WTC11 (cell line): ENCODE measurements at regions not wholly inside any gene's neighbourhood (a gene's known extent, or its start where the extent isn't known, plus 50 kb on each side); places are given as distances from the start of the nearest gene placed in this dataset.

Source experiments
- CREB1 ChIP-seq: sonication (generic); formaldehyde crosslinking; IDR thresholded peaks from 2 replicates; pipeline ENCODE4 v1.8.0; 2023; ENCODE audit warnings: mild to moderate bottlenecking, missing genetic modification reagents
- CTCF ChIP-seq: fragments of 200-600 bp; IDR thresholded peaks from 2 replicates; pipeline ENCODE4 v1.8.0; 2022; ENCODE audit warnings: antibody characterized with exemption
- PRRX2 ChIP-seq: fragments of 250-450 bp; sonication (Bioruptor Pico); IDR thresholded peaks from 2 replicates; pipeline ENCODE4 v1.8.0; 2021; ENCODE audit warnings: mild to moderate bottlenecking
- SMAD4 ChIP-seq: sonication (generic); formaldehyde crosslinking; IDR thresholded peaks from 2 replicates; pipeline ENCODE4 v1.8.0; 2022; ENCODE audit warnings: mild to moderate bottlenecking, missing genetic modification reagents
- ZBTB21 ChIP-seq: sonication (generic); formaldehyde crosslinking; IDR thresholded peaks from 2 replicates; pipeline ENCODE4 v1.8.1; 2023; ENCODE audit warnings: mild to moderate bottlenecking, missing genetic modification reagents, borderline replicate concordance
- ZBTB43 ChIP-seq: sonication (generic); formaldehyde crosslinking; IDR thresholded peaks from 2 replicates; pipeline ENCODE4 v1.8.1; 2023; ENCODE audit warnings: mild to moderate bottlenecking, missing genetic modification reagents
- ZMAT4 ChIP-seq: fragments of 250-450 bp; sonication (Bioruptor Pico); IDR thresholded peaks from 2 replicates; pipeline ENCODE4 v1.9.0; 2021; ENCODE audit warnings: mild to moderate bottlenecking
- ZNF263 ChIP-seq: sonication (generic); formaldehyde crosslinking; IDR thresholded peaks from 2 replicates; pipeline ENCODE4 v1.8.1; 2022; ENCODE audit warnings: low read depth, mild to moderate bottlenecking, moderate library complexity, missing genetic modification reagents
- TF ChIP-seq, protein P1 (sequence below): sonication (generic); formaldehyde crosslinking; IDR thresholded peaks from 2 replicates; pipeline ENCODE4 v1.8.1; 2023; ENCODE audit warnings: mild to moderate bottlenecking, missing genetic modification reagents, moderate library complexity

DNA sequence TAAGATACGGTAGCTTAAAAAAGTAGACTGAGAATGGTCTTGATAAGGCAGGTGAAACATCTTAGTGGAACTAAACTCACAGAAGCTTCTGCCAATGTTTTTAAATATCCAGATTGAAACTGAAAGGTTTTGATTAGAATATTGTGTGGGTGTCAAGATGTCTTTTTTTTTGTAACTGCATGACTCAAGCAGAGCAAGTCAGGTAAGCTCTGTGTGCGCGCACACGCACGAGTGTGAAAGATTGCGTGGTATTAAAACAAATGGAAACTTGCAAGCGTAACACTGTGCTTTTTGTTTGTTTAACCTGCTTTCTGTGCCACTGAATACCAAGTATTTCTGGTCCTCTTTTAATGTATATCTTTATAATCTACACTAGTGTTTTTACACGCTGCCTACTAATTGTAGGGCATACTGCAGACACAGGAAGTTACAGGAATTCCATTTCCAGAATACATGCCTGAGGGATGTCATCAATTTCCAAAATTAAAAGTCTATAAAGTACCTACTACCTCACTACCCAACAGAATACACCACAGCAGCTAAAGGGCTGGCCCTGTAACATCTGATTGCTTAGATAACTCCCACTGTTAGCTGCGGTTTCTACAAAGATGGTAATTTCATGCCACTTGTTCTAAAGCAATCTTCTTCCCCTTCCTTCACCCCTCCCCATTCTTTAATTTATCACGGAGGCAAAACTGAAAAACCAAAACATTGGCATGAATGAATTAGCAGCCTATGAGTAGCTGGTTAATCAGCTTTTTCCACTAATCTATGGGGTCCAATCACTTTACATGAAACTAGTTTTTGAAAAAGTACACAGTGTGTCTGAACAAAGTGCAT is 472.8 kb downstream of the SHQ1 start:
- TF ChIP-seq CTCF, result no peak
- no peak for TF ChIP-seq ZNF263 (CRISPR knock-in tag)
- TF ChIP-seq ZBTB21 (CRISPR knock-in tag), result no peak
- TF ChIP-seq, protein P1, sequence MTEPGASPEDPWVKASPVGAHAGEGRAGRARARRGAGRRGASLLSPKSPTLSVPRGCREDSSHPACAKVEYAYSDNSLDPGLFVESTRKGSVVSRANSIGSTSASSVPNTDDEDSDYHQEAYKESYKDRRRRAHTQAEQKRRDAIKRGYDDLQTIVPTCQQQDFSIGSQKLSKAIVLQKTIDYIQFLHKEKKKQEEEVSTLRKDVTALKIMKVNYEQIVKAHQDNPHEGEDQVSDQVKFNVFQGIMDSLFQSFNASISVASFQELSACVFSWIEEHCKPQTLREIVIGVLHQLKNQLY (CRISPR knock-in tag), result no peak
- TF ChIP-seq PRRX2, result no peak
- no peak for TF ChIP-seq CREB1
- no peak for TF ChIP-seq ZBTB43 (CRISPR knock-in tag)
- no peak for TF ChIP-seq SMAD4 (CRISPR knock-in tag)
- TF ChIP-seq ZMAT4, result no peak
